Muscle of leg (tissue), 3 donors: ENCODE measurements at regions not wholly inside any gene's neighbourhood (a gene's known extent, or its start where the extent isn't known, plus 50 kb on each side); places are given as distances from the start of the nearest gene placed in this dataset.
A peak's percentile ranks its signal among the peaks of the same experiment; 100 is the strongest.

Experiments used
- DNase-seq: peaks from one replicate; pipeline ENCODE4 v3.0.0; 2013
- H3K27ac ChIP-seq: one replicate; pipeline ENCODE4 v1.5.1; 2013; ENCODE audit warnings: mild to moderate bottlenecking, low read length, control low read depth
- H3K27me3 ChIP-seq: one replicate; pipeline ENCODE4 v1.6.1; 2013; ENCODE audit warnings: low read length; ENCODE audit not compliant: control insufficient read depth, insufficient read depth
- H3K36me3 ChIP-seq: one replicate; pipeline ENCODE4 v1.6.1; 2013; ENCODE audit warnings: low read length; ENCODE audit not compliant: control insufficient read depth, insufficient read depth
- H3K4me1 ChIP-seq: one replicate; pipeline ENCODE4 v1.6.1; 2013; ENCODE audit warnings: low read length; ENCODE audit not compliant: control insufficient read depth, insufficient read depth
- H3K4me3 ChIP-seq: one replicate; pipeline ENCODE4 v1.5.1; 2013; ENCODE audit warnings: low read length, control low read depth
- H3K9me3 ChIP-seq: replicated peaks from 2 replicates; pipeline ENCODE4 v1.6.1; 2013; ENCODE audit warnings: low read depth, low read length; ENCODE audit not compliant: control insufficient read depth
- WGBS: methylation state at CpG from one replicate; pipeline ENCODE4 v1.1.5; 2013; ENCODE audit warnings: missing lambda C conversion rate; ENCODE audit not compliant: insufficient coverage; 5-methylcytosine and 5-hydroxymethylcytosine counted together

GRCh38 chr10:125543796-125544195 is 139.2 kb downstream of the TEX36 start:
- Histone ChIP-seq H3K4me1 (peaks cover 6% of the 10 kb centered on the region), H3K4me3 (no peak overlapping the region), H3K27ac (no peak overlapping the region), H3K36me3 (no peaks in the 10 kb centered on the region), H3K9me3 (no peaks in the 10 kb centered on the region), H3K27me3 (peaks cover 10% of the 10 kb centered on the region)
- peak; percentile 27 for DNase-seq
- 62% methylated on average over 9 of the region's 10 CpGs for WGBS

- no peaks in the 10 kb centered on the region for H3K9me3 ChIP-seq
- H3K27ac ChIP-seq, result no peak overlapping the region
- peaks cover 7% of the 10 kb centered on the region for H3K4me1 ChIP-seq
- H3K27me3 ChIP-seq, result peaks cover 10% of the 10 kb centered on the region
- no peak overlapping the region for H3K4me3 ChIP-seq
- DNase-seq, result peak; percentile 76
- no peaks in the 10 kb centered on the region for H3K36me3 ChIP-seq
- 30% methylated on average over 6 of the region's 13 CpGs for WGBS
These were observed 143.8 kb downstream of the TEX36 start for GRCh38 chr10:125538947-125539731.

GRCh38 chr10:125536236-125536635 is 146.7 kb downstream of the TEX36 start:
- Histone ChIP-seq H3K36me3 (no peaks in the 10 kb centered on the region), H3K27me3 (peaks cover 7% of the 10 kb centered on the region), H3K27ac (no peak overlapping the region), H3K4me3 (no peak overlapping the region), H3K4me1 (peaks cover 14% of the 10 kb centered on the region), H3K9me3 (no peaks in the 10 kb centered on the region)
- WGBS, result 79% methylated on average over 2 of the region's 4 CpGs
- DNase-seq, result no peak

GRCh38 chr10:125535559-125535958 is 147.4 kb downstream of the TEX36 start:
- Histone ChIP-seq H3K27ac (no peak overlapping the region), H3K36me3 (no peaks in the 10 kb centered on the region), H3K27me3 (peaks cover 7% of the 10 kb centered on the region), H3K9me3 (no peaks in the 10 kb centered on the region), H3K4me1 (peaks cover 14% of the 10 kb centered on the region), H3K4me3 (no peak overlapping the region)
- DNase-seq, result no peak
- WGBS, result 84% methylated on average over 5 of the region's 8 CpGs

GRCh38 chr10:125534515-125534914 is 148.4 kb downstream of the TEX36 start:
- no peak overlapping the region for H3K4me3 ChIP-seq
- no peaks in the 10 kb centered on the region for H3K9me3 ChIP-seq
- DNase-seq, result no peak
- peaks cover 13% of the 10 kb centered on the region for H3K4me1 ChIP-seq
- no peak overlapping the region for H3K27ac ChIP-seq
- H3K27me3 ChIP-seq, result peaks cover 6% of the 10 kb centered on the region
- no peaks in the 10 kb centered on the region for H3K36me3 ChIP-seq
- no CpG with 5 or more reads among the region's 5 CpGs for WGBS

- Histone ChIP-seq H3K4me3 (no peak overlapping the region), H3K9me3 (no peaks in the 10 kb centered on the region), H3K27me3 (peaks cover 5% of the 10 kb centered on the region), H3K36me3 (no peaks in the 10 kb centered on the region), H3K4me1 (peaks cover 9% of the 10 kb centered on the region), H3K27ac (no peak overlapping the region)
- WGBS, result 31% methylated on average over 7 of the region's 8 CpGs
- DNase-seq, result no peak
These were observed 149.1 kb downstream of the TEX36 start for GRCh38 chr10:125533866-125534265.

- 30% methylated on average over 9 of the region's 12 CpGs for WGBS
- Histone ChIP-seq H3K27me3 (peaks cover 5% of the 10 kb centered on the region), H3K27ac (no peak overlapping the region), H3K4me1 (peaks cover 7% of the 10 kb centered on the region), H3K9me3 (no peaks in the 10 kb centered on the region), H3K36me3 (no peaks in the 10 kb centered on the region), H3K4me3 (no peak overlapping the region)
- DNase-seq, result peak; percentile 21
These were observed 151.5 kb downstream of the TEX36 start for GRCh38 chr10:125531465-125531864.

- DNase-seq, result no peak
- no peaks in the 10 kb centered on the region for H3K27me3 ChIP-seq
- no peak overlapping the region for H3K4me3 ChIP-seq
- H3K27ac ChIP-seq, result no peak overlapping the region
- peaks cover 5% of the 10 kb centered on the region for H3K9me3 ChIP-seq
- no peaks in the 10 kb centered on the region for H3K4me1 ChIP-seq
- H3K36me3 ChIP-seq, result no peaks in the 10 kb centered on the region
- 86% methylated on average over 8 of the region's 10 CpGs for WGBS
These were observed 159.6 kb downstream of the TEX36 start for GRCh38 chr10:125523347-125523746.

GRCh38 chr10:125521721-125522680 is 161.0 kb downstream of the TEX36 start:
- H3K4me3 ChIP-seq, result no peak overlapping the region
- DNase-seq, result no peak
- H3K36me3 ChIP-seq, result no peaks in the 10 kb centered on the region
- H3K9me3 ChIP-seq, result peaks cover 5% of the 10 kb centered on the region
- H3K4me1 ChIP-seq, result no peaks in the 10 kb centered on the region
- 74% methylated on average over 8 of the region's 17 CpGs for WGBS
- no peaks in the 10 kb centered on the region for H3K27me3 ChIP-seq
- H3K27ac ChIP-seq, result no peak overlapping the region

- H3K4me1 ChIP-seq, result no peaks in the 10 kb centered on the region
- H3K36me3 ChIP-seq, result no peaks in the 10 kb centered on the region
- no peak overlapping the region for H3K4me3 ChIP-seq
- no peak for DNase-seq
- H3K9me3 ChIP-seq, result peaks cover 5% of the 10 kb centered on the region
- WGBS, result no CpG with 5 or more reads among the region's 3 CpGs
- no peak overlapping the region for H3K27ac ChIP-seq
- H3K27me3 ChIP-seq, result no peaks in the 10 kb centered on the region
These were observed 162.0 kb downstream of the TEX36 start for GRCh38 chr10:125520968-125521367.
